Activated T-cell treated with anti-CD3 and anti-CD28 coated beads, Interleukin-2, amount 50 U/mL, for 72 hours (primary cell): ENCODE measurements at regions not wholly inside any gene's neighbourhood (a gene's known extent, or its start where the extent isn't known, plus 50 kb on each side); places are given as distances from the start of the nearest gene placed in this dataset.

Experiments
- ATAC-seq, 2 donors: fragments of 150-1000 bp; cut with Tn5 transposase; replicated peaks in 1 of 2; 2 replicates each; pipeline ENCODE4 v1.10.0; 2021; ENCODE audit warnings: moderate library complexity in 2 of 2, mild to moderate bottlenecking in 1 of 2
- DNase-seq, 2 donors: peaks; one replicate each; pipeline ENCODE4 v3.0.0; 2021 to 2022; ENCODE audit warnings: mixed read lengths in 1 of 2
- H3K27ac Mint-ChIP-seq: one replicate; pipeline ENCODE4 v1.8.0; 2022; ENCODE audit warnings: mild to moderate bottlenecking, moderate library complexity, mixed read lengths
- H3K27me3 Mint-ChIP-seq: one replicate; pipeline ENCODE4 v1.8.0; 2022; ENCODE audit warnings: low read depth, mixed read lengths
- H3K36me3 Mint-ChIP-seq, 2 donors: one replicate each; pipeline ENCODE4 v1.8.0; 2022; ENCODE audit warnings: mixed read lengths in 2 of 2, mild to moderate bottlenecking in 1 of 2; ENCODE audit not compliant: insufficient read depth in 2 of 2
- H3K4me1 Mint-ChIP-seq: one replicate; pipeline ENCODE4 v1.8.0; 2022; ENCODE audit warnings: low read depth, mixed read lengths
- H3K4me3 Mint-ChIP-seq, 2 donors: one replicate each; pipeline ENCODE4 v1.8.0; 2022; ENCODE audit warnings: mild to moderate bottlenecking in 2 of 2, mixed read lengths in 2 of 2, moderate library complexity in 2 of 2
- H3K9me3 Mint-ChIP-seq, 2 donors: one replicate each; pipeline ENCODE4 v1.8.0; 2022; ENCODE audit warnings: mixed read lengths in 2 of 2

DNA sequence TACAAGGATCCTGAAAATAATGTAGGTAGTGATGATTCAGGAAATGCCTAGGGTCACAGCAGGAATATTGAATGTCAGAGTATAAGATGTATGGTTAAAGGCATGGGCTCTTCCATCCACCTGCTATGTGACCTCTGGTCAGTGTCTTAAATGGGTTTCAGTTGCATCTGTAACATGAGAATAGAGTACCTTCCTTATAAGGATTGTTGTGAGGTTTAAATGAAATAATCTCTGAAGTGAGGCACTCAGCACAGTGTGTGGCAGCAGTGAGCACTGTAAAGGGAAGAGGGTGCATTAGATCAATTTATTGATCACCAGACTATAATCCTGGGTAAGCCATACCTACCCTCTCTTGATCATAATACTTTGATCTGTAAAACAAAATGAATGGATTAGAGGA lies 319.1 kb downstream of the SLC4A3 start:
- no peak overlapping the region for H3K27ac Mint-ChIP-seq
- no peaks in the 10 kb centered on the region for H3K27me3 Mint-ChIP-seq
- no peak for ATAC-seq
- H3K9me3 Mint-ChIP-seq, result no peaks in the 10 kb centered on the region
- no peaks in the 10 kb centered on the region for H3K4me1 Mint-ChIP-seq
- H3K36me3 Mint-ChIP-seq, result no peaks in the 10 kb centered on the region
- DNase-seq, result no peak
- no peak overlapping the region for H3K4me3 Mint-ChIP-seq

GRCh38 chr2:219947575-219947974 lies 320.1 kb downstream of the SLC4A3 start:
- DNase-seq (no peak), ATAC-seq (no peak)
- Mint-ChIP-seq H3K4me1 (no peaks in the 10 kb centered on the region), H3K27me3 (no peaks in the 10 kb centered on the region), H3K27ac (no peak overlapping the region), H3K9me3 (no peaks in the 10 kb centered on the region), H3K4me3 (no peak overlapping the region), H3K36me3 (no peaks in the 10 kb centered on the region)

- Mint-ChIP-seq H3K27ac (no peak overlapping the region), H3K27me3 (no peaks in the 10 kb centered on the region), H3K4me1 (no peaks in the 10 kb centered on the region), H3K36me3 (no peaks in the 10 kb centered on the region), H3K9me3 (no peaks in the 10 kb centered on the region), H3K4me3 (no peak overlapping the region)
- ATAC-seq (no peak), DNase-seq (no peak)
Measured at GRCh38 chr2:219949053-219949452, 321.6 kb downstream of the SLC4A3 start.

DNA sequence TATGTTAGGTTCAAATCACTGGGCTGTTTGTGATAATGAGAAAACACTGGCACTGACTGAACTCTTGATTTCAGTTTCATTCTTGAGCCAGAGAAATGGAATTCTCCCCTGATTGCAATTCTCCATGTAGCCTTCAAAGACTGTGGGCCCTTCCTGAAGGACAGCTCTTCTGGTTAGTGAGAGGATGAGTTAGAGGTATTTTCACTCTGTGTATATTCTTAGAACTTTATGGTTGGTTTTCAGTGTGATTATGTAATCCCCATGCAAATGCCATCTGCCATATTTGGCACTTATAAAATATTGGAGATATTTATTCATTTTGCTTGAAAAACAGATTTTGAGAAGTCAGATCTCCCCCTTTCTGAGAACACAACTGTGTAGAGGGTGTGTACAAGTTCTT lies 323.7 kb downstream of the SLC4A3 start:
- ATAC-seq, result no peak
- no peak for DNase-seq
- Mint-ChIP-seq H3K4me1 (no peaks in the 10 kb centered on the region), H3K27ac (no peak overlapping the region), H3K27me3 (no peaks in the 10 kb centered on the region), H3K4me3 (no peak overlapping the region), H3K9me3 (no peaks in the 10 kb centered on the region), H3K36me3 (no peaks in the 10 kb centered on the region)

- H3K4me3 Mint-ChIP-seq, result no peak overlapping the region
- no peaks in the 10 kb centered on the region for H3K9me3 Mint-ChIP-seq
- no peaks in the 10 kb centered on the region for H3K27me3 Mint-ChIP-seq
- no peak for ATAC-seq
- no peak overlapping the region for H3K27ac Mint-ChIP-seq
- no peaks in the 10 kb centered on the region for H3K36me3 Mint-ChIP-seq
- no peaks in the 10 kb centered on the region for H3K4me1 Mint-ChIP-seq
- DNase-seq, result no peak
Measured at GRCh38 chr2:219954331-219954730, 326.9 kb downstream of the SLC4A3 start.

DNA sequence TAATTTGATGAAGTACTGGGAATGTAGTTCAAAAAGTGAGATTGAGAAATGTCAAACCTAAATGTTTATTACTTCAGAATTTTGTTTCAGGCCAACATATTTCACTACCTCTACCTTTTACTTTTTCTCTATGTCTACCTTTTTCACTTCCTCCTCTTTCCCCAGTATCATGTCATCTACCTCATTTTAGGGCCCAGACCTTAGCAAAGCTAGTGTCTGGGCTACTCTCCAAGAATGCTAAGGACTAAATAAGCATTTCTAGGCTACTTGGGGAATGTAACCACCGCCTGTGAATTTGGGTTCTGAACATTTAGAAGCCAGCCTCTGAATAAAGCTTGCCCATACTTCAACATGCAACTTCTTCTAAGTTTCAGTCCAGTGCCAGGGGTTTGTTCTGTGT lies 330.4 kb downstream of the SLC4A3 start:
- no peak for DNase-seq

GRCh38 chr2:219958941-219959340 lies 331.5 kb downstream of the SLC4A3 start:
- ATAC-seq, result no peak
- H3K27ac Mint-ChIP-seq, result no peak overlapping the region
- no peaks in the 10 kb centered on the region for H3K36me3 Mint-ChIP-seq
- no peak for DNase-seq
- H3K4me1 Mint-ChIP-seq, result no peaks in the 10 kb centered on the region
- H3K9me3 Mint-ChIP-seq, result peaks cover 0 to 2% of the 10 kb centered on the region in 2 donors
- H3K27me3 Mint-ChIP-seq, result peaks cover 4% of the 10 kb centered on the region
- no peak overlapping the region for H3K4me3 Mint-ChIP-seq

More for the DNA sequence above, 330.4 kb downstream of the SLC4A3 start:
- H3K27ac Mint-ChIP-seq, result no peak overlapping the region
- H3K4me3 Mint-ChIP-seq, result no peak overlapping the region
- H3K9me3 Mint-ChIP-seq, result peaks cover 0 to 2% of the 10 kb centered on the region in 2 donors
- no peaks in the 10 kb centered on the region for H3K4me1 Mint-ChIP-seq
- ATAC-seq, result no peak
- H3K36me3 Mint-ChIP-seq, result no peaks in the 10 kb centered on the region
- no peaks in the 10 kb centered on the region for H3K27me3 Mint-ChIP-seq

- Mint-ChIP-seq H3K27me3 (peaks cover 4% of the 10 kb centered on the region), H3K9me3 (peaks cover 0 to 2% of the 10 kb centered on the region in 2 donors), H3K4me3 (no peak overlapping the region), H3K4me1 (no peaks in the 10 kb centered on the region), H3K36me3 (no peaks in the 10 kb centered on the region), H3K27ac (no peak overlapping the region)
- DNase-seq (no peak), ATAC-seq (no peak)
Measured at GRCh38 chr2:219959471-219959870, 332.0 kb downstream of the SLC4A3 start.

DNA sequence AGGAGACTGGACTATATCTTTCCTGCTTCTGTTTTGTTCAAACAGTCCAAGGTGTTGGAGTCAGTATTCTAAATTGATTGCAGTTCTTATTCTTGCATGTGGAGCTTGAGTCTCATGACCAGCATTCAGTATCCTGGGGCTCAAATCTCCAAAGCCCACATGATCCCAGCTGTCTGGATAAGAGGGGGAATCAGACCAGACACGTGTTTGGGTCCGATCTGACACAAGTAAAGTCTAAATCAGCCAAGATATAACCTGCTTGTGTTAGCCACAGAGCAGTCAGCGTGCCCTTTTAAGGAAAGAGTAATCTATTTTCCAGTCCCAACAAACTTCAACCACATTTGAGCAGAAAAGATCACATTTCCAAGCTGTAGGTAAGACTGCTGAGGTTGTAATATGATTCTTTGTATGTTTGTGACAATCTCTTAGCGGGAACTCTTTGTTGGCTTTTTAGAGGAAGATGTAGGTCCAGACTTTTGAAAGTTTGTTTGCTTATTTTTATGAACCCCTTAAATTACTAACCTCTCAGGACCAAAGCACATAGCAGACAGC lies 334.6 kb downstream of the SLC4A3 start:
- H3K4me1 Mint-ChIP-seq, result no peaks in the 10 kb centered on the region
- DNase-seq (no peak), ATAC-seq (no peak)
- no peak overlapping the region for H3K4me3 Mint-ChIP-seq
- peaks cover 4% of the 10 kb centered on the region for H3K27me3 Mint-ChIP-seq
- H3K27ac Mint-ChIP-seq, result no peak overlapping the region
- H3K9me3 Mint-ChIP-seq, result peaks cover 0 to 2% of the 10 kb centered on the region in 2 donors
- H3K36me3 Mint-ChIP-seq, result no peaks in the 10 kb centered on the region

GRCh38 chr2:219962801-219963200 lies 335.4 kb downstream of the SLC4A3 start:
- ATAC-seq, result no peak
- peaks cover 4% of the 10 kb centered on the region for H3K27me3 Mint-ChIP-seq
- no peak overlapping the region for H3K4me3 Mint-ChIP-seq
- H3K9me3 Mint-ChIP-seq, result peaks cover 0 to 4% of the 10 kb centered on the region in 2 donors
- H3K27ac Mint-ChIP-seq, result no peak overlapping the region
- H3K36me3 Mint-ChIP-seq, result no peaks in the 10 kb centered on the region
- DNase-seq, result no peak
- no peaks in the 10 kb centered on the region for H3K4me1 Mint-ChIP-seq

DNA sequence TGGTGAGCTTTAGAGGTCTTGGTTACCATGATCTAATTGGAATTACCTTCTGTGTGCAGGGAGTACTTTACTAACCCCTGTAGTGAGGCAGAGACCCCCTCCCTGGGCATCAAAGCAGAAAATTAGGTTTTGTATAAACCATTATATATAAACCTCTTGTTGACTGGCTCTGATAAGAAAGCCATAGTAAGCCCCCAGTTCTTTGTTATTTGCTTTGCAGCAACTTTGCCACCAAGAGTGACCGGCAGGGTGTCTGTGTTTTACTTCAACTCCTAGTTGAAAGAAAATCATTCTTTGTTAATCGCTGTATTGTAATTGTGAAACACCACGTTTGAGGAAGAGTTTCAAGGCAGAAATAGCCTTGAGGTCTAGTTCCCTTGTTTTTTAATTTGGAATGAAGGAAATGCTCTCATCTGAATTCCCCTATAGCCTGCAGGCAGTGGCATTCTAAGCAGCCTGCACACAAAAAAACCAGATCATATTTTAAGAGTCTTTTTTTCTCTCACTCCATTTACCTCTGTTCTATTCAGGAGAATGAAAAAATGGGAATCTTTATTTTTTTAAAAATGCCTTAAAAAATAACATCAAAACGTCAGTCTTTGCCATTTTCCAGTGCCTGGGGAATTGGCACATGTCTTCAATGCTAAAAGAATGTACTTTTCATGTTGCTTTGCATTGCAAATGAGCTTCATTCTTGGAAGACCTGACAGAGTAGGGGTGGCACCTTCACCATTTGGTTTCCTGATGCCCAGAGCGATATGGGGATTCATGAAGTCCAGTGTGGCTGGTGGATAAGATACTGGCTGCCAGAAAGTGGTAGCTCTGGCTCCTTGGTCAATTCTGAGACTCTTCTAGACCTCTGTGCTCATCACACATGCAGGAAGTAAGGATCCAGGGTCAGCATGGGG lies 338.1 kb downstream of the SLC4A3 start:
- peaks cover 0 to 4% of the 10 kb centered on the region in 2 donors for H3K9me3 Mint-ChIP-seq
- no peak overlapping the region for H3K4me3 Mint-ChIP-seq
- H3K27ac Mint-ChIP-seq, result no peak overlapping the region
- ATAC-seq (no peak), DNase-seq (no peak)
- H3K36me3 Mint-ChIP-seq, result no peaks in the 10 kb centered on the region
- no peaks in the 10 kb centered on the region for H3K4me1 Mint-ChIP-seq
- peaks cover 4% of the 10 kb centered on the region for H3K27me3 Mint-ChIP-seq

GRCh38 chr2:219967247-219968245 lies 340.1 kb downstream of the SLC4A3 start:
- no peaks in the 10 kb centered on the region for H3K36me3 Mint-ChIP-seq
- no peak for ATAC-seq
- no peak overlapping the region for H3K4me3 Mint-ChIP-seq

More at GRCh38 chr2:219967247-219968245, 340.1 kb downstream of the SLC4A3 start:
- Mint-ChIP-seq H3K4me1 (no peaks in the 10 kb centered on the region), H3K27me3 (peaks cover 4% of the 10 kb centered on the region), H3K9me3 (peaks cover 0 to 2% of the 10 kb centered on the region in 2 donors), H3K27ac (no peak overlapping the region)
- DNase-seq, result no peak
